Tibial artery (tissue), 4 donors: ENCODE measurements at regions not wholly inside any gene's neighbourhood (a gene's known extent, or its start where the extent isn't known, plus 50 kb on each side); places are given as distances from the start of the nearest gene placed in this dataset.
"Not testable (repeated sequence)": the region's sequence is repeated elsewhere in the genome, so short reads cannot be mapped to it uniquely, and the experiment has no call there.

Experiments
- DNase-seq, 2 donors: peaks; one replicate each; pipeline ENCODE4 v3.0.0-alpha.2; 2019
- H3K27ac ChIP-seq, 2 donors: fragments of 200-600 bp; sonication (generic) in 1 of 2; 1 replicate in 1 of 2; 2 replicates in 1 of 2; pipeline ENCODE4 v1.5.1; 2018 to 2019; ENCODE audit warnings: mild to moderate bottlenecking in 1 of 2
- H3K27me3 ChIP-seq, 2 donors: fragments of 200-600 bp; sonication (generic) in 1 of 2; one replicate each; pipeline versions ENCODE4 v1.5.1 to v1.6.0; 2016 to 2019
- H3K36me3 ChIP-seq, 3 donors: fragments of 200-600 bp; sonication (generic) in 2 of 3; one replicate each; pipeline ENCODE4 v1.5.1; 2016 to 2019; ENCODE audit warnings: mild to moderate bottlenecking in 2 of 3
- H3K4me1 ChIP-seq, 4 donors: fragments of 200-600 bp; sonication (generic) in 2 of 4; 1 replicate in 3 of 4; 2 replicates in 1 of 4; pipeline ENCODE4 v1.5.1; 2016 to 2019
- H3K4me3 ChIP-seq, 2 donors: fragments of 200-600 bp; sonication (generic) in 1 of 2; 1 replicate in 1 of 2; 2 replicates in 1 of 2; pipeline ENCODE4 v1.5.1; 2018 to 2019; ENCODE audit warnings: mild to moderate bottlenecking in 2 of 2
- H3K9me3 ChIP-seq, 3 donors: fragments of 200-600 bp; sonication (generic) in 1 of 3; one replicate each; pipeline ENCODE4 v1.5.1; 2016 to 2019
- CTCF ChIP-seq, 2 experiments: fragments of 200-600 bp in 1 of 2; fragments of 450-650 bp in 1 of 2; IDR thresholded peaks; one replicate each; pipeline ENCODE4 v1.5.1; 2017 to 2019; ENCODE audit warnings: antibody characterized with exemption in 2 of 2, mild to moderate bottlenecking in 1 of 2, moderate library complexity in 1 of 2
- intact Hi-C: fragments of 100-400 bp; cut with DNase I; formaldehyde crosslinking; loops from one replicate; pipeline ENCODE4 v1.15.0; 2023; ENCODE audit warnings: low total_unique reads

- H3K27ac ChIP-seq: peak overlapping the region in 1 of 2 donors; percentile 12
- intact Hi-C loops: no loop called here
Observed at GRCh38 chrX:109782994-109783700, 50.1 kb upstream of the ACSL4 start.

GRCh38 chrX:109783701-109784079 lies 50.6 kb upstream of the ACSL4 start:
- DNase-seq: no peak
- intact Hi-C loops: no loop called here
- Histone ChIP-seq H3K4me3 (no peak overlapping the region), H3K36me3 (no peaks in the 10 kb centered on the region), H3K27ac (peak overlapping the region in 1 of 2 donors; percentile 12), H3K4me1 (no peaks in the 10 kb centered on the region), H3K9me3 (no peaks in the 10 kb centered on the region), H3K27me3 (no peaks in the 10 kb centered on the region)
- TF ChIP-seq CTCF (IDR thresholded peaks at IDR 0.05): no peak

More at GRCh38 chrX:109782994-109783700, 50.1 kb upstream of the ACSL4 start:
- no peak for TF ChIP-seq CTCF (IDR thresholded peaks at IDR 0.05)
- Histone ChIP-seq H3K9me3 (no peaks in the 10 kb centered on the region), H3K36me3 (no peaks in the 10 kb centered on the region), H3K4me1 (no peaks in the 10 kb centered on the region), H3K4me3 (no peak overlapping the region), H3K27me3 (no peaks in the 10 kb centered on the region)
- no peak for DNase-seq

GRCh38 chrX:109785053-109785452 lies 52.0 kb upstream of the ACSL4 start:
- H3K9me3 ChIP-seq: no peaks in the 10 kb centered on the region
- H3K27ac ChIP-seq: no peak overlapping the region
- H3K4me1 ChIP-seq: no peaks in the 10 kb centered on the region
- intact Hi-C loops: no loop called here
- H3K36me3 ChIP-seq: no peaks in the 10 kb centered on the region
- no peak for DNase-seq
- H3K27me3 ChIP-seq: no peaks in the 10 kb centered on the region
- H3K4me3 ChIP-seq: no peak overlapping the region
- TF ChIP-seq CTCF (IDR thresholded peaks at IDR 0.05): no peak

- not testable (repeated sequence) for H3K4me3 ChIP-seq, H3K27me3 ChIP-seq
Observed at GRCh38 chrX:109790511-109790910, 57.5 kb upstream of the ACSL4 start.

GRCh38 chrX:109793191-109793590 lies 60.1 kb upstream of the ACSL4 start:
- Histone ChIP-seq H3K27me3 (no peaks in the 10 kb centered on the region), H3K27ac (no peak overlapping the region), H3K4me1 (no peaks in the 10 kb centered on the region), H3K9me3 (no peaks in the 10 kb centered on the region), H3K36me3 (no peaks in the 10 kb centered on the region), H3K4me3 (no peak overlapping the region)
- no peak for TF ChIP-seq CTCF (IDR thresholded peaks at IDR 0.05)
- intact Hi-C loops: no loop called here
- no peak for DNase-seq

More at GRCh38 chrX:109790511-109790910, 57.5 kb upstream of the ACSL4 start:
- H3K27ac ChIP-seq, H3K36me3 ChIP-seq, DNase-seq, intact Hi-C loops, H3K4me1 ChIP-seq, H3K9me3 ChIP-seq: not testable (repeated sequence)

- Histone ChIP-seq H3K4me3 (no peak overlapping the region), H3K36me3 (no peaks in the 10 kb centered on the region), H3K9me3 (no peaks in the 10 kb centered on the region), H3K27me3 (no peaks in the 10 kb centered on the region), H3K27ac (no peak overlapping the region), H3K4me1 (no peaks in the 10 kb centered on the region)
- no peak for DNase-seq
- intact Hi-C loops: no loop called here
- TF ChIP-seq CTCF (IDR thresholded peaks at IDR 0.05): no peak
Observed at GRCh38 chrX:109795682-109796081, 62.6 kb upstream of the ACSL4 start.
